EH (cell line): ENCODE measurements at regions not wholly inside any gene's neighbourhood (a gene's known extent, or its start where the extent isn't known, plus 50 kb on each side); places are given as distances from the start of the nearest gene placed in this dataset.

Source experiments
- DNase-seq: peaks from one replicate; pipeline ENCODE4 v3.0.0-alpha.2; 2015; ENCODE audit warnings: low read depth

- no peak for DNase-seq
Measured at GRCh38 chr17:62882284-62882683, 74.2 kb upstream of the MARCHF10 start.

DNA sequence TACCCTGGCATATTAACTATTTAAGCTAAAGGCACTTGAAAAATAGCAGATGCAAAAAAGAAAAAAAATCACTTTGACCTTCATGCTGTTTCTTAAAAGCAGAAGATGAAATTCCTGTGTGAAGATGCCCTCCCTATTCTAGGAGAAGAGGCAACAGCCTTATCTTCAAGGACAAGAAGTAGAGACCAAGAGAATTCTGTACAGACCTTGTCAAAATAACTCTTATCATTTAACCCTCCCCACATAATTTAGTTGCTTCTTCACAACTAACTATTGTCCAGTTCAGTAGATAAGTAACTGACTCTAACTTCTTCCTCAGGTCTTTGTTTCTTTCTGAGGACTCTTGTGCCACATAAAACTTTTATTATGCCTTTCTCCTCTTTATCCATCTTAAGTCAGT is 72.0 kb upstream of the MARCHF10 start:
- no peak for DNase-seq

- DNase-seq, result peak; percentile 42
Measured at GRCh38 chr17:62876673-62877405, 68.7 kb upstream of the MARCHF10 start.

DNA sequence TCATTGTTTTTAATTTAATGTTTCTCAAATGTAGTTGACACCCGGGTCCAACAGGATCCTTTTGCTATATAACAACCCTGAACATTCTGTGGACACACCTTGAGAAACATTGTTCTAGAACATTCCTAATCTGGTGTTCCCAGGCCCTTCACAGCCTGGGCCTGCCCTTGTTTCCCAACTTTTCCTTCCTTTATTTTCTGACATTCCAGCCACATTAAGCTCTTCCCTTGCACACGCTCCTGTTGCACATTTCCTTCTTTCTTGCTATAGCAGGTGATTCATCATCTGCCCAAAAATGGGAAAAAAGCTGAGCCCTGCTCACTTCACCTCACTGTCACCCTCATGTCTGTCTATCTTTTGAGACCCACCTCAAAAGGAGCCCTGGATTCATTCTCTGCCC is 67.9 kb upstream of the MARCHF10 start:
- peak; percentile 57 for DNase-seq

- no peak for DNase-seq
Measured at GRCh38 chr17:62875296-62875695, 67.2 kb upstream of the MARCHF10 start.

DNA sequence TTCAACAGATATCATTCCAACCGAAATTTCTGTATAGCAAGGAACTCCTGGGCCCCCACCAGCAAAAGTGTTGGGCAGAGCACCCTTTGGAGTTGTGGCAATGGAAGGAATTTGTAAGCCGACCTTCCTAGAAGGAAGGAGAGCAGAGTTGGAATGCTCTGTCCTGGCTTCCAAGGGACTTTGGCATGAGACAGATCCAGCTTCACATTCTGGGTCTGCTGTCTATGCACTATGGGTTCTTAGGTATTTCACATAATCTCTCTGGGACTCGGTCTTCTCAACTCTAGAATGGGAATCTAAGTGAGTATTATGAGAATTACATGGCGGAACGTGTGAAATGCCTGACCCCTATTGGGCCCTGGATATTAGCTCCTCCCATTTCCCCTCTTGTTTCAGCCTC is 63.2 kb upstream of the MARCHF10 start:
- DNase-seq, result peak; percentile 18

DNA sequence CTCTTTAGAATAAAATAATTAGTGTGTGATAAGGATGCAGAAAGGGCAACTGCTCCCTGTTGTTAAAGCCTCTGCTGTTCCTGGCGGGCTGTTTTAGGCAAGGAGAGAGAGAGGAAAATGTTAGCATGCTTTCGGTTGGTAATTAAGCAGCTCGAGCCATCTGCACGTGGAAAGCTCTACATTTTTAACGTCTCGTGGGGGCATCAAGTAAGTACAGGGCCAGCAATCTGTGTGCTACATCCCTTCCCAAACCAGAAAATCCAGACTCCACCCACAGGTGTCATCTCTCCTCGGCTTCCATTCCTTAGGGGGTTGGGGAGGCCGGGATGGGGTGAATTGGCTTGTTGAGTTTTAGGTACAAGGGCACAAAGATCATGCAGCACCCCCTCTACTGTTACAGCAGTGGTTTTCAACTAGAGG is 62.4 kb upstream of the MARCHF10 start:
- DNase-seq, result no peak

DNA sequence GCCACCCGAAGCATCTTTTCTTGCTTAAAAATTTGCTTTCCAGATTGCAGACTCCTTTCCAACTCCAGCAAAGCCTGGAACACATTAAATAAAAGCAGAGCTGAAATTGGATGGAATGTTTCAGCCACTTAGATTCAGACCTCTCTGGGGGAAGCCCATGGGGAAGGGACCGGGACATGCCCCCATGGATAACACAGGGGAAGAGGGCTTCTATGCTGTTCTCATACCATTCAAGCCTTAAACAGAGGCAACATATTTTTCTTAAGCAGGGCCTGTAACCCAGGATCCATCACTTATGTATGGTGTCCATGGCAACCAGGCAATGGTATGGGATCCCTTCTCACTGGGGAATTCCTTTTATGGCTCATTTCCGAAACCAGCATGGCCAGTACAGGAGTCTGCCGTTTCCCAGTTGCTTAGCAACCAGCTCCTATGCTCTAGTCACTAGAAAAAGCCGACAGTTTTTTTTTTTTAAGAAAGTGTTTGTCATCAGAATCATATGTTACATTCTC is 62.0 kb upstream of the MARCHF10 start:
- DNase-seq, result peak; percentile 73

GRCh38 chr17:62868723-62869122 is 60.6 kb upstream of the MARCHF10 start:
- DNase-seq, result no peak

DNA sequence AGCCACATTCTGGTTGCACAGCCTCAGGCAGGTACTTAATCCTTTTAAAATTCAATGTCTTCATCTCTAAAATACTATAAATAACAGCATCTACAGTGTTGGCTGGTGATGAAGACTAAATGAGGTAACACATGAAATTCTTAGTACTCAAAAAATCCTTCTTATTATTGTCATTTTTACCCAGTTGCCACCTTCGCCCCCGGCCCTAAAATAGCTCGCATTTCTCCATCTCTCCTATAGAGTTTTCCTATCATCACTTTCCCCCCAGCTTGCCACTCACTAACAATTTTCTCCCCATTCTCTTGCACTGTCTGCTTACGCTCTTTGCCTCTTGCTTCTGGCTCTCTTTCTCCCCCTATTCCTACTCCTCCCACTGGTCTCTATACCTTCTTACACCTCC is 59.9 kb upstream of the MARCHF10 start:
- DNase-seq, result no peak

- DNase-seq, result no peak
Measured at GRCh38 chr17:62867303-62867702, 59.2 kb upstream of the MARCHF10 start.

DNA sequence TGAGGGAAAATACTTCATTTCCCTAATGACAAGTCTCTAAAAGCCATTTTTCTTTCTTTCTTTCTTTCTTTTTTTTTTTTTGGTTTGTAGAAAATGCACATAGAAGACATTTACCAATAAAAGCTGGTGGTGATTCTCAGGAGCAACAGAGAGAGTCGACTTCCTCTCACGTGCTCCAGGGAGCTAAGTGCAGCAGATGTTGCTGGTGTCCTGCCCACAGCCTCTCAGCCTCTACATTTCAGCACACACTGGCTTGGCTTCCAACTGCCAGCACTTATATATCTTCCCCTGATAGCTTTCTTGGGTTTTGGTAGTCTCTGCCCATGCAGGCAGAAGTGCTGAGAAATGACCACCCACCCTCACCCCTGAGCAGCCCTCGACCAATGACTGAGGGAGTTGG is 58.4 kb upstream of the MARCHF10 start:
- peak; percentile 9 for DNase-seq

DNA sequence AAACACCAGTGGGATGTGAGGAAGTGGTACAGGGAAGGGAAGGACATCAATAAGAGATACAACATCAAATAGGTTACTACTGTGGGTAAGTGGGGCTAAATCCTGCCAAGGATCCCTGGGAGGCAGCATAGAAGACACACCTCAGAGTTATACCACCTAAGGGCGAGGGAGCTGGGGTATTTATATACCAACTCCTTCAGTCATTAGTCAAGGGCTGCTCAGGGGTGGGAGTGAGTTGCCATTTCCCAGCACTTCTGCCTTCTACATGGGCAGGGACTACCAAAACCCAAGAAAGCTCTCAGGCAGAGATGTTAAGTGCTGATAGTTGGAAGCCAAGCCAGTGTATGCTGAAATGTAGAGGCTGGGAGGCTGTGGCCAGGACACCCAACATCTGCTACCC is 57.5 kb upstream of the MARCHF10 start:
- DNase-seq, result no peak

- no peak for DNase-seq
Measured at GRCh38 chr17:62862251-62862650, 54.1 kb upstream of the MARCHF10 start.

DNA sequence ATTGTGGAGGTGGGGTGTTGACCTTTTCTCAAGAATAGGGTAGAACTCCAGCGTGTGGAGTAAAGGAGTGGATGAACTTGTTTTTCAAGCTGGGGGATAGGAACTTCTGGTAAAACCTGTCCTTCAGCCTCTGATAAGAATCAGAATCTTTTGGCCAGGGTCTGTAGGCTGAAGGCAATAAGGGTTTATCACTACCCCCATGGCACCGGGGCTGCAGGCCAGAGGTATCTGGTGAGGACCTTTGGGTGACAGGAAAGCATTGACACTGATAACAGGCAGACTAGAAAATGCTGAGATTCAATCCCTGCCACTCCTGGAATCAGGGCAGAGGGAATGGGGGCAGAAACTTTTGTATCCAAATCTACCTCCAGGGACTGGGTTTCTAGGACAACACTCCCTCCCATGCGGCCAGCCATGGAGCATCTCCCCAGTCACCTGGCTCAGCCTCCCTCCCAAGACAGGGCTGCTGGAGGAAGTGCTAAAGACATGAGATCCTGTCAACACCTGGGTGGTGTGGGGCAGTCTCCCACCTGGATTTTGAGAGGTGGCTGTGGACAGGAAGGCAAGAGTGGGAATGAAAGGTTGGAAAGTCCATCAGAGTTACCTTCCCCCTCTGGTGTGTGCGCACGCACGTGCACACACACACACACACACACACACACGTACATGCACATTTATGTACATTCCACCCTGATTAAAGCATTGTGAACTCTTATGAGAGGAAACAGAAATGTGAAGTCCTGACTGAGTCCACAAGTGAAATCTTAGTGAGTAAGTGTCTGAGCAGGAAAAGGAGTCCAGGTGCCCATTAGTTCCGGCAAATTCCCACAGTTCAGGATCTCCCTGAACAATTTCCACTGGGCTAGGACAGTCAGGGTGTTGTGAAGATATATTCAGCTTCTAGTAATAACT is 53.1 kb upstream of the MARCHF10 start:
- no peak for DNase-seq

- peak; percentile 9 for DNase-seq
Measured at GRCh38 chr17:62859146-62859545, 51.0 kb upstream of the MARCHF10 start.
